GM12873 (cell line): ENCODE measurements at regions not wholly inside any gene's neighbourhood (a gene's known extent, or its start where the extent isn't known, plus 50 kb on each side); places are given as distances from the start of the nearest gene placed in this dataset.

Source experiments
- CTCF ChIP-seq: IDR thresholded peaks from 2 replicates; pipeline ENCODE4 v1.5.1; 2012; ENCODE audit warnings: low read depth, mild to moderate bottlenecking, moderate library complexity, low read length, control low read depth; ENCODE audit not compliant: insufficient read depth; ENCODE audit errors: missing control alignments

GRCh38 chr9:13383216-13383615 lies 103.7 kb upstream of the MPDZ start:
- TF ChIP-seq CTCF, result no peak

GRCh38 chr9:13382595-13382994 lies 103.1 kb upstream of the MPDZ start:
- no peak for TF ChIP-seq CTCF

- no peak for TF ChIP-seq CTCF
These were observed 101.4 kb upstream of the MPDZ start for GRCh38 chr9:13380903-13381302.

- TF ChIP-seq CTCF, result no peak
These were observed 98.7 kb upstream of the MPDZ start for GRCh38 chr9:13378154-13378553.

- no peak for TF ChIP-seq CTCF
These were observed 97.9 kb upstream of the MPDZ start for GRCh38 chr9:13377171-13377925.

GRCh38 chr9:13372510-13372909 lies 93.0 kb upstream of the MPDZ start:
- no peak for TF ChIP-seq CTCF

GRCh38 chr9:13369431-13369830 lies 89.9 kb upstream of the MPDZ start:
- TF ChIP-seq CTCF, result no peak
